A673 (cell line): ENCODE measurements at regions not wholly inside any gene's neighbourhood (a gene's known extent, or its start where the extent isn't known, plus 50 kb on each side); places are given as distances from the start of the nearest gene placed in this dataset.

Source experiments
- BruUV-seq: library from RNA; stranded (reverse); fragments of 400-500 nt; replicated peaks from 2 replicates; lab custom pipeline; 2021; lab: Mats Ljungman, UMichigan
- CTCF ChIA-PET: fragments of 300-600 bp; sonication (Branson Sonifier 250); formaldehyde crosslinking; loops from one replicate; lab custom pipeline; 2022; ENCODE audit warnings: antibody characterized with exemption; lab: Charles Lee
- POLR2A ChIA-PET: fragments of 300-600 bp; sonication (Branson Sonifier 250); formaldehyde crosslinking; loops from one replicate; lab custom pipeline; 2022; ENCODE audit warnings: antibody characterized with exemption; ENCODE audit not compliant: low non-redundant PET; lab: Charles Lee
- DNase-seq: peaks from one replicate; pipeline ENCODE4 v3.0.0-alpha.2; 2015; ENCODE audit warnings: low spot score
- H3K27ac ChIP-seq: fragments of 200-600 bp; sonication (generic); 2 replicates; pipeline ENCODE4 v1.5.1; 2016; ENCODE audit warnings: mixed run types, low read depth, mild to moderate bottlenecking, mixed read lengths, antibody characterized with exemption, low read length; ENCODE audit not compliant: poor library complexity, severe bottlenecking
- H3K27me3 ChIP-seq: fragments of 200-600 bp; sonication (generic); replicated peaks from 2 replicates; pipeline ENCODE4 v1.6.1; 2017; ENCODE audit warnings: mixed run types, low read depth, mild to moderate bottlenecking, mixed read lengths, antibody characterized with exemption, low read length; ENCODE audit not compliant: insufficient read depth, poor library complexity
- H3K36me3 ChIP-seq: fragments of 200-600 bp; sonication (generic); 2 replicates; pipeline ENCODE4 v1.6.1; 2016; ENCODE audit warnings: mixed run types, mild to moderate bottlenecking, mixed read lengths, antibody characterized with exemption, low read length; ENCODE audit not compliant: insufficient read depth, poor library complexity, severe bottlenecking
- H3K4me1 ChIP-seq: fragments of 200-600 bp; sonication (generic); 2 replicates; pipeline ENCODE4 v1.6.1; 2017; ENCODE audit warnings: mixed run types, mild to moderate bottlenecking, mixed read lengths, antibody characterized with exemption, low read length; ENCODE audit not compliant: insufficient read depth, poor library complexity, severe bottlenecking
- H3K4me3 ChIP-seq: fragments of 200-600 bp; sonication (generic); 2 replicates; pipeline ENCODE4 v1.5.1; 2016; ENCODE audit warnings: low read depth, mixed run types, mild to moderate bottlenecking, mixed read lengths, low read length; ENCODE audit not compliant: poor library complexity, severe bottlenecking
- H3K9me3 ChIP-seq: fragments of 200-600 bp; sonication (generic); 2 replicates; pipeline ENCODE4 v1.6.1; 2016; ENCODE audit warnings: mixed run types, low read depth, mild to moderate bottlenecking, mixed read lengths, antibody characterized with exemption, low read length; ENCODE audit not compliant: poor library complexity, severe bottlenecking
- CTCF ChIP-seq: fragments of 300-800, 200-600 bp; sonication (generic); conservative IDR thresholded peaks from 2 replicates; pipeline ENCODE4 v1.5.1; 2017; ENCODE audit warnings: low read depth, mild to moderate bottlenecking, antibody characterized with exemption, low read length, moderate library complexity, mixed read lengths
- EZH2 ChIP-seq: fragments of 200-600 bp; sonication (generic); IDR thresholded peaks from 2 replicates; pipeline ENCODE4 v1.6.1; 2017; ENCODE audit warnings: borderline replicate concordance, low read depth, mild to moderate bottlenecking, mixed read lengths, antibody characterized with exemption, low read length; ENCODE audit not compliant: poor library complexity, severe bottlenecking
- intact Hi-C: fragments of 100-400 bp; cut with micrococcal nuclease; formaldehyde crosslinking; loops from one replicate; pipeline ENCODE4 v1.10.0; 2022; ENCODE audit not compliant: unreplicated experiment

DNA sequence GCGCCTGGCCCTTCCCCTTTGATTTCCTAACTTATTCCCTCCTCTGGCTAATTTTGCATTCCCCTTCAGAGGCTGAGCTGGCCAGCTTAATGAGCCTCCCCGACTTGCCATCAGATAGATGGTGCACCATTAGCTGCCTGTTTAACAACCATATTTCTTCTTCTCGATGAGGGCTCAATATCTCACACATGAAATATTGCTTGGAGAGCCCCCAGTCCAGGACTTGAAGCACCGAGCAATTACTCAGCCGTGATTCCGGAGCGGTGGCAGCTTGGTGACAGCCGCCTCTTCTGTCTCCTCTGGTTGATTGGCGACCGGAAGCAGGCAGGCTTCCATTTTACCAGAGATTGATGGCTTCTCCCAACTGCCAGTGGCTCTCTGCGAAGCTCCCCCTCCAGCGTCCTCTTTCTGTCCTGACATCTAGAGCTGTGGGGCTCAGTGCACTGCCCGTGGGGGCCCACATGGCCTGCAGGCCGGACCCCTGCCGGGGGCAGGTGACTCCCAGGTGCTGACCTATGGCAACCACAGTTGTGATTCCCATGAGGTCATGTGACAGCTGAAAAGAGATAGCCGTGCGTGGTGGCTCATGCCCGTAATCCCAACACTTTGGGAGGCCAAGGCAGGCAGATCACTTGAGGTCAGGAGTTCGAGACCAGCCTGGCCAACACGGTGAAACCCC lies 133.7 kb upstream of the SEC14L1 start:
- CTCF ChIA-PET: no interaction called here
- TF ChIP-seq CTCF (no peak), EZH2 (no peak)

GRCh38 chr17:77009877-77010276 lies 130.9 kb upstream of the SEC14L1 start:
- no peak for DNase-seq
- intact Hi-C loops: loop anchor here (2.0 to 5.0 kb wide), 2 partner anchors 47 to 237 kb away; no protein-coding TSS in a partner anchor
- H3K36me3 ChIP-seq: no peaks in the 10 kb centered on the region
- no peak overlapping the region for H3K27ac ChIP-seq
- H3K27me3 ChIP-seq: no peaks in the 10 kb centered on the region
- TF ChIP-seq EZH2: no peak
- no peak for TF ChIP-seq CTCF
- ChIA-PET POLR2A (no interaction called here), CTCF (no interaction called here)
- BruUV-seq: no TSS peak
- H3K4me3 ChIP-seq: no peak overlapping the region
- no peaks in the 10 kb centered on the region for H3K4me1 ChIP-seq
- no peaks in the 10 kb centered on the region for H3K9me3 ChIP-seq

More for the DNA sequence above, 133.7 kb upstream of the SEC14L1 start:
- POLR2A ChIA-PET: no interaction called here
- H3K27ac ChIP-seq: no peak overlapping the region
- no peaks in the 10 kb centered on the region for H3K4me1 ChIP-seq
- no TSS peak for BruUV-seq
- intact Hi-C loops: no loop called here
- no peaks in the 10 kb centered on the region for H3K27me3 ChIP-seq
- no peak for DNase-seq
- H3K4me3 ChIP-seq: no peak overlapping the region
- H3K36me3 ChIP-seq: no peaks in the 10 kb centered on the region
- H3K9me3 ChIP-seq: no peaks in the 10 kb centered on the region

DNA sequence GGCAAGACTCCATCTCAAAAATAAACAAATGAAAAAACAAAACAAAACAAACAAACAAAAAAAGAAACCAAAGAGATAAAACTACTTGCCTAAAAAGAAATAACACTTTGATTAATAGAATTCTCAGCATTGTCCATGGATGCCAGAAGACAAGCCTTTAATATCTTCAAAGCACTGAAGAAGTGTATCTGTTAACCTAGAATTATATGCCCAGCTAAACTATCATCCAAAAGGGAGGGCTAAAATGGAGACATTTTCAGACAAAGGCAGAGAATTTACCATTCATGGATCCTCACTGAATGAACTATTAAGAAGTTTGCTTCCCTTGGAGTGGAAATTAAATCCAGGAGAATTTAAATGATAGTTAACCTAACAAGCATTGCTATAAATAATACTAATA lies 130.1 kb upstream of the SEC14L1 start:
- no peak overlapping the region for H3K27ac ChIP-seq
- H3K4me1 ChIP-seq: no peaks in the 10 kb centered on the region
- intact Hi-C loops: loop anchor here (2.0 to 5.0 kb wide), 2 partner anchors 46 to 237 kb away; no protein-coding TSS in a partner anchor
- POLR2A ChIA-PET: no interaction called here
- no peak for DNase-seq
- CTCF ChIA-PET: no interaction called here
- TF ChIP-seq EZH2 (no peak), CTCF (no peak)
- H3K36me3 ChIP-seq: no peaks in the 10 kb centered on the region
- no TSS peak for BruUV-seq
- H3K4me3 ChIP-seq: no peak overlapping the region
- no peaks in the 10 kb centered on the region for H3K9me3 ChIP-seq
- no peaks in the 10 kb centered on the region for H3K27me3 ChIP-seq
